ENCODE measurements at regions not wholly inside any gene's neighbourhood (a gene's known extent, or its start where the extent isn't known, plus 50 kb on each side); places are given as distances from the start of the nearest gene placed in this dataset.

- Histone ChIP-seq H3K4me3 (replicated peaks in 1 of 3; ENCODE audit: low read depth in 2 of 3, low read length in 3 of 3) (no peak overlapping the region), H4K20me1 (ENCODE audit: insufficient read depth, low read length) (no peaks in the 10 kb centered on the region), H3K27me3 (ENCODE audit: control insufficient read depth in 2 of 2, insufficient read depth in 2 of 2, low read length in 2 of 2) (no peaks in the 10 kb centered on the region), H3K4me2 (replicated peaks; ENCODE audit: extremely low read depth, low read length, poor library complexity, severe bottlenecking) (no peak overlapping the region), H3K4me1 (ENCODE audit: control insufficient read depth in 1 of 2, insufficient read depth in 2 of 2, low read length in 2 of 2) (no peaks in the 10 kb centered on the region), H3K79me2 (ENCODE audit: insufficient read depth, low read length) (no peaks in the 10 kb centered on the region), H3K36me3 (replicated peaks in 1 of 2; ENCODE audit: control insufficient read depth in 1 of 2, insufficient read depth in 2 of 2, low read length in 2 of 2) (no peaks in the 10 kb centered on the region), H3K27ac (ENCODE audit: low read depth in 1 of 2, low read length in 2 of 2) (no peak overlapping the region), H3K9me3 (replicated peaks in 1 of 2; ENCODE audit: control insufficient read depth in 1 of 2, insufficient read depth in 1 of 2, low read length in 2 of 2) (no peaks in the 10 kb centered on the region), H3K9ac (ENCODE audit: insufficient read depth, low read length, poor library complexity, severe bottlenecking) (no peak overlapping the region), H2AFZ (ENCODE audit: insufficient read depth, low read depth, low read length, poor library complexity, severe bottlenecking) (no peak overlapping the region)
- 100% methylated on average over 1 of the region's 4 CpGs for WGBS (ENCODE audit: insufficient coverage)
- Mint-ChIP-seq H3K4me1 (no peaks in the 10 kb centered on the region), H3K27ac (no peak overlapping the region), H3K27me3 (ENCODE audit: low read depth in 3 of 3) (peaks cover 0 to 7% (median 2%) of the 10 kb centered on the region in 3 donors), H3K9me3 (peaks cover 0 to 5% (median 2%) of the 10 kb centered on the region in 7 donors), H3K4me3 (no peak overlapping the region), H3K36me3 (no peaks in the 10 kb centered on the region)
- no peak for DNase-seq
- intact Hi-C loops (cut with micrococcal nuclease) = no loop called here
- no peak for TF ChIP-seq CTCF (IDR thresholded peaks at IDR 0.05)
These were observed 186.0 kb upstream of the CXorf66 start for GRCh38 chrX:140151316-140151715.

- Mint-ChIP-seq H3K4me1 (no peaks in the 10 kb centered on the region), H3K27me3 (ENCODE audit: low read depth in 3 of 3) (peaks cover 0 to 6% (median 2%) of the 10 kb centered on the region in 3 donors), H3K9me3 (peaks cover 0 to 3% (median 0%) of the 10 kb centered on the region in 7 donors), H3K4me3 (no peak overlapping the region), H3K36me3 (no peaks in the 10 kb centered on the region), H3K27ac (no peak overlapping the region)
- no peaks in the 10 kb centered on the region for H3K9me3 ChIP-seq (replicated peaks in 1 of 2; ENCODE audit: control insufficient read depth in 1 of 2, insufficient read depth in 1 of 2, low read length in 2 of 2)
- H2AFZ ChIP-seq (ENCODE audit: insufficient read depth, low read depth, low read length, poor library complexity, severe bottlenecking) = no peak overlapping the region
- no peaks in the 10 kb centered on the region for H3K79me2 ChIP-seq (ENCODE audit: insufficient read depth, low read length)
- intact Hi-C loops (cut with micrococcal nuclease) = no loop called here
- H3K4me1 ChIP-seq (ENCODE audit: control insufficient read depth in 1 of 2, insufficient read depth in 2 of 2, low read length in 2 of 2) = no peaks in the 10 kb centered on the region
- H3K27me3 ChIP-seq (ENCODE audit: control insufficient read depth in 2 of 2, insufficient read depth in 2 of 2, low read length in 2 of 2) = no peaks in the 10 kb centered on the region
- no peak overlapping the region for H3K27ac ChIP-seq (ENCODE audit: low read depth in 1 of 2, low read length in 2 of 2)
- DNase-seq = no peak
- H3K4me2 ChIP-seq (replicated peaks; ENCODE audit: extremely low read depth, low read length, poor library complexity, severe bottlenecking) = no peak overlapping the region
- no peaks in the 10 kb centered on the region for H3K36me3 ChIP-seq (replicated peaks in 1 of 2; ENCODE audit: control insufficient read depth in 1 of 2, insufficient read depth in 2 of 2, low read length in 2 of 2)
- H3K4me3 ChIP-seq (replicated peaks in 1 of 3; ENCODE audit: low read depth in 2 of 3, low read length in 3 of 3) = no peak overlapping the region
- no peak overlapping the region for H3K9ac ChIP-seq (ENCODE audit: insufficient read depth, low read length, poor library complexity, severe bottlenecking)
- no peak for TF ChIP-seq CTCF (IDR thresholded peaks at IDR 0.05)
- H4K20me1 ChIP-seq (ENCODE audit: insufficient read depth, low read length) = no peaks in the 10 kb centered on the region
These were observed 184.4 kb upstream of the CXorf66 start for GRCh38 chrX:140149761-140150160.

Data from CD14-positive monocyte (primary cell).